ENCODE measurements at regions not wholly inside any gene's neighbourhood (a gene's known extent, or its start where the extent isn't known, plus 50 kb on each side); places are given as distances from the start of the nearest gene placed in this dataset.

DNA sequence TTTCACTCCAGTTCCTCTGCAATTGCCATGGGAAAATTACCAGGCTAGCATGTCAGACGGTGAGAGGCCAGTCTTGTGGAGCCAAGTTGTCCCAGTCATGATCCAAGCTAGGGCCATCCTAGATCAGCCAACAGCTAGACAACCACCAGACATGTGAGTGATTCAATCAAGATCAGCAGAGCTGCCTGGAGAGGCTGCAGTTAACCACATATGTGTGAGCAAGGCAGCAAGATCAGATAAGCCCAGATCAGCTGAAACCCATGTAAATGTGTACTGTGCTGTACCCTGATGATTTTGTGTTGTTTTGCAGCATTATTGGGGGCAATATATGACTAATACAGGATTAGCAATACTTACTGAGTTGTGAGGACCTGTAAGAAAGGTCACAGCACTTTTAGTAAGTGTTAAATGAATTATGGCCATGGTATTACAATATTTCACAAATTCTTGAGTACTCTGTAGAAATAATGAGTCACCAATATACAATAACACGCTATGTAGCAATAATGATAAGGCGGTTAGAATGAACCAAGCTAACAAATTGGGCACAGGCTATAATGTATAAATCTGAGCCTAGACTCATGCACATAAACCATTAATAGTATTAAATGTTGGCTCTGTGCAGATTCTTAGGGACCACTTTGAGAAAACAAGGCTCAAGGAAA, 91.4 kb downstream of the SUDS3 start:
- no peak for FAIRE-seq
- no peak for DNase-seq (ENCODE audit: insufficient read length, low spot score)

DNA sequence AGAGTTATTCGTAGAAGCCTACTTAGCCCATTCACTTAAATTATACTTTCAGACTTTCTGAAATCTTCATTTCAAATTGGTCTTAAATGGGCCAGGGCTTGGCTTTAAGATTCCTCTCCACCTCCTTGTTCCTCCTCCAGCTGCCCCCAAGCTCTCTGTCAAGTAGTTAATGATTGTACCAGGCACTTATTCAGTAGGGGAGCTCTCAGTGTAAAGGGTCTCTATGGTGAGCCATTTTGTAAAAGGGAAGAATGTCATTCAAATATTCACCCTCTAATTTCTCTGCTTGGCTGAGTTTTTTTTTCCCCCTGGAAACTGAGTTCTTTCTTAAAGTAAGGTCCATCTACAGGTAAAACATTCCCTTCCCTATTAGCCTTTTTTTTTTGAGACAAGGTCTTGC, 96.6 kb downstream of the SUDS3 start:
- no peak for DNase-seq (ENCODE audit: insufficient read length, low spot score)
- no peak for FAIRE-seq

DNA sequence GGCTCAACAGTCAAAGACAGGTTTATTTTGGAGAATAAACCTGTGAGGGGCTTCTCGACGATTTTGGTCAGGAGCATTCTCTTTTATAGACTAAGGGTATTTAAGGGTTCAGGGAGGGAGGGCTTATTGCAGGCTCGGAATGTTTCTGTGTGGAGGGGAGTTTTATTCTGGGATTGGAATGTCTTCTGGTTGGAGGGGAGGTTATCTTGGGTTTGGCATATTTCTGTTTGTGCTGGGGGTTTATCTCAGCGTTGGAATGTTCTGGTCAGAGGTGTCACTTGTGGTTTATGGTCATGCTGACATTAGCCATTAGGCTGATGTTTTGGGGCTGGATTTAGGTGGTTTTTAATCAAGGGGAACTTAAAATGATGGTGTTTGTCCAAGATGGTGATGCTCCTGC, 103.9 kb downstream of the SUDS3 start:
- DNase-seq (ENCODE audit: insufficient read length, low spot score): no peak
- FAIRE-seq: no peak

DNA sequence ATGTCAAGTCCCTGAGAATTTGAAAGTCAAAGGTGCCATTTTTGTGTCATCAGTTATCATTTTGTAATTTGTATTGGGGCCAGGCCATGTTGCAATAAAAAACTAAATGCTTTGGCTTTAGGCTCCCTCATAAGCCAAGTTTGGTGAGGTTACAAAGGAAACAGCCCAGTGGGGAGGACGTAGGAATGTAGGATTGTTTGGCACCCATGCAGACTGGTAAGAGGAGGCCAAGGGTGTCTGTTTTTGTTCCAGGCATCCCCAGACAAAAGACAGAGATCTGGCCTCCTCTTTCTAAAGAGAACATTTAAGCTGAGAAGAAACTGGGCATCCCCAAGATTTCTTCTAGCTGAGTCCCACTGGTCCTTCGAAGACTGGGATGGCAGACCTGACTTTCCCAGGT, 111.7 kb downstream of the SUDS3 start:
- DNase-seq (ENCODE audit: insufficient read length, low spot score) (no peak), FAIRE-seq (no peak)

- no peak for FAIRE-seq
- no peak for DNase-seq (ENCODE audit: insufficient read length, low spot score)
Observed at GRCh38 chr12:118493962-118494361, 117.6 kb downstream of the SUDS3 start.

DNA sequence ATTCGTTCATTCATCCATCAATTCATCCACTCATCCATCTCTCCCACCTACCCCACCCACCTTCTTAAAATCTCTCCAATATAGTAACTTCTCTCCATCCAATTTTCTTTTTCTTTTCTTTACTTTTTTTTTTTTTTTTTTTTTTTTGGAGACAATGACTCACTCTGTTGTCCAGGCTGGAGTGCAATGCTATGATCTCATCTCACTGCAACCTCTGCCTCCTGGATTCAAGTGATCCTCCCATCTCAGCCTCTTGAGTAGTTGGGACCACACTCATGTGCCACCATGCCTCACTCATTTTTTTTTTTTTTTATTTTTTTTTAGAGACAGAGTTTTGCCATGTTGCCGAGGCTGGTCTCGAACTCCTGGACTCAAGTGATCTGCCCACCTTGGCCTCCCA, 118.4 kb downstream of the SUDS3 start:
- no peak for FAIRE-seq
- DNase-seq (ENCODE audit: insufficient read length, low spot score): no peak

DNA sequence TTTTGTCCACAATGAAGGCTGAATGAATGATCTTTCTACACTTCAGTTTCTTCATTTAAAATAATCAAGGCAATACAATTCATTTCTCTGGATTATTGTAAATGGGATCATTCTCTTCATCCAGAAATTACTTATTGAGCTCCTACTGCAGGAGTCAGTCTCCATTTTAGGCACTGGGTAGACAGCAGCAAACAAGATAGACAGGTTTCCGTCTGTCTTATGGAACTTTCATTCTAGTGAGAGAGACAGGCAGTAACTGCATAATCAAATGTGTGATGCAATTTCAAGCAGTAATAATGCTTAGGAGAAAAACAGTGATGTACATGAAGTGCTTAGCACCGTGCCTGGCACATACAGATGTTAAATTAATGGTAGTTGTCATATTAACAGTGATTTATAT, 118.9 kb downstream of the SUDS3 start:
- DNase-seq (ENCODE audit: insufficient read length, low spot score): no peak
- no peak for FAIRE-seq

DNA sequence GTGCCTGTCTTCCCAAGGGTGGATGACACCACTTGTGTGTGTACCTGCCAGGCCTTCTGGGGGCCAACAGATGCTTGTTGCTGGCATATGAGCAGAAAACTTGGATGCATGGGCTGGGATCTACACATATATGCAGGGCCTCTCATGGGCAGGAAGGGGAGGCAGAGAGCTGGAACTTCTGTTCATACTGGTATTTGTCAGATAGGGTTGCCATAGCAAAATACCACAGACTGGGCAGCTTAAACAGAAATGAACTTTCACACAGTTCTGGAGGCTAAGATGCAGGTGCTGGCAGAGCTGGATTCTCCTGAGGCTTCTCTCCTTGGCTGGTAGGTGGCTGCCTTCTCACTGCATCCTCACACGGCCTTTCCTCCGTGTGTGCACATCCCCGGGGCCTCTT, 121.8 kb downstream of the SUDS3 start:
- DNase-seq (ENCODE audit: insufficient read length, low spot score) (no peak), FAIRE-seq (no peak)

DNA sequence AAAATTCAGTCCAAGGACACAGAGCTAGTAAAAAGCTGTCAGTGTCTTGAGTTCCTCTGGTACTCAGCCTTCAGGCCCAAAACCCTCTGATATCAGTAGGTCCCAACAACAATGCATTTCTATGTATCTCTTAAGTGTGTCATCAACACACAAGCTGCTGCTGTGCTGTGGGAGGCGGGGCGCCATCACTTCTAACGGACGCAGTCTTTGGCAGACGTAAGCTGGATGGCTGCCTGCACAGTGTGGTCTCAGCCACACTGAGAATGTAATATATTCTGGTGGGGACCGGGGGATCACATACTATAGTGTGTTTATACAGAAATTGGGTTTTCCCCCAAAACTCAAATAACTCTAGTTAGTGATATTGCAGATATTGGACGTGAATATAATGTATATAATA, 123.9 kb downstream of the SUDS3 start:
- no peak for FAIRE-seq
- no peak for DNase-seq (ENCODE audit: insufficient read length, low spot score)

- no peak for DNase-seq (ENCODE audit: insufficient read length, low spot score)
- FAIRE-seq: no peak
Observed at GRCh38 chr12:118501489-118501888, 125.1 kb downstream of the SUDS3 start.

DNA sequence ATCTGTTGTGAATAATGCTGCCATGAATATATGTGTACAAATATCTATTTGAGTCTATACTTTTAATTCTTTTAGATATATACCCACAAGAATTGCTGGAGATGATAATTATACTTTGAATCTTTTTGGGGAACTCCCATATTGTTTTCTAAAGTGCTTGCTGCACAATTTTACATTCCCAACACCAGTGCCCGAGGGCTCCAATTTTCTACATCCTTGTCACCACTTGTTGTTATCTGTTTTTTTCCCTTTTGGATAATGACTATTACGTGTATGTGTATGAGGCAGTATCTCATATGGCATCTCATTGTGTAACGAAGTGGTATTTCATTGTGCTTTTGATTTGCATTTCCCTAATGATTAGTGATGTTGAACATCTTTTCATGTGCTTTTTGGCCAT, 127.1 kb downstream of the SUDS3 start:
- DNase-seq (ENCODE audit: insufficient read length, low spot score) (no peak), FAIRE-seq (no peak)

DNA sequence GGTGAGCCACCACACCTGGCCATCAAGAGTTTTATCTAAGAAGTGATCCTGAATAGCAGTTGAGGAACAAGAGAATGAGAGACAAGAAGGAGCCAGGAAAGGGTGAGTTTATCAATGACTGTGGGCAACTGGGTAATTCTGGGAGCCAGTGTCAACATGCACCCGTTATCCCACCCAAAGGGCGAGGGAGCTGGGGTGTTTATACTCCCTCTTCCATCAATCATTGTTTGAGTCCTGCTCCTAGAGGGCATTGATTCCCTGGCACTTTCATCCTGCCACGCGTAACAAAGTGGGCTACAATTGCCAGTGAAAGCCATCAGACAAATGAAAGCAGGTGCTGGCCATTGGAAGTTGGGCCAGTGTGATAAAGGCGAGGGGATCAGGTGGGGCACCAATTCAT, 136.3 kb downstream of the SUDS3 start:
- DNase-seq (ENCODE audit: insufficient read length, low spot score) (no peak), FAIRE-seq (no peak)

GRCh38 chr12:118513611-118514010, 137.3 kb downstream of the SUDS3 start:
- DNase-seq (ENCODE audit: insufficient read length, low spot score) (no peak), FAIRE-seq (no peak)

GRCh38 chr12:118514297-118514696, 137.9 kb downstream of the SUDS3 start:
- FAIRE-seq (no peak), DNase-seq (ENCODE audit: insufficient read length, low spot score) (no peak)

- DNase-seq (ENCODE audit: insufficient read length, low spot score) (no peak), FAIRE-seq (no peak)
Observed at GRCh38 chr12:118520214-118521035, 144.1 kb downstream of the SUDS3 start.

DNA sequence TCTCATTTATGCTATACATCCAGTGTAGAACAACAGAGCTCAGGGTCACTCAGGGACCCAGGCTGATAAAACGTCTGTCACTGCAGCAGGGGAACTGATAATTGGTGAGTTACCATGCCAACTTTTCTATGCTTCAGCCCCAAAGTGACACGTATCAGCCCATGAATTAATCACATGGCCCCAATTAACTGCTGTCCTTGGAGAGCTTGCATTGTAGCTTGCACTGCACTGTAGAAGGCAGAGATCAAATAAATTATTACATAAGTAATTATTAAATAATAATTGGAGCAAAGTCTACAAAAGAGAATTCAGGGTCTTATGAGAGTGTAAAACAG, 144.6 kb downstream of the SUDS3 start:
- no peak for FAIRE-seq
- DNase-seq (ENCODE audit: insufficient read length, low spot score): no peak

DNA sequence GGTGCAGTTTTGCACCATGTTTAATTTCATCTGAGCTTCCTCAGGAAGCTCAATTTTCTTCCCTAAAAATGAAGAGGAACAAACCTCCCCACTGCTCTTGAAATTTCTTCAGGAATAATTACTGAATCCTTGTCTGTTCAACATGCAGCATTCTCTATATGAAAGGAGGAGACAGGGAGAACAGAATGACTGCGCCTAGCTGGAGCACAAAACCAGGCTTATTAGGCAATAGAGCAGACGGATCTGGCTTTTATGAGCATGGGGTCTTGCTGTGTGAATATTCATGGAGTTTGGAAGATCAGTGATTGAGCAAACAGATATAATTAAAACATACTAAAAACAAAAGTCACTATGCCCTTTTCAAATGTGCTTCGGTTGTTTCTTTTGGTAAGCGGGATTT, 148.1 kb downstream of the SUDS3 start:
- DNase-seq (ENCODE audit: insufficient read length, low spot score): no peak
- no peak for FAIRE-seq

DNA sequence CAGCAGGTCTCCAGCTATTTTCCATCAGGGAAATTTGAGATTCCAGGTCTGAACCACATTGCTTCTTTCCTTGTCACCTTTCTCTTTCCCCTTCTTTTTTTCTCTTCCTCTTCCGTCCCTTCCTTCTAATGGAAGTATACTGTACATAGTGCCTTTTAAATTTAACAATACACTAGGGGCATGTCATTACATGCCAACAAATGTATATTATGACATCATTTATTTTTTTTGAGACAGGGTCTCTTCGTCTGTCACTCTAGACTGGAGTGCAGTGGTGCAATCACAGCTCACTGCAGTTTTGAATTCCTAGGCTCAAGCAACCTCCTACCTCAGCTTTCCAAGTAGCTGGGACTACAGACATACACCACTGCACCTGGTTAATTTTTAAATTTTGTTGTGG, 148.9 kb downstream of the SUDS3 start:
- FAIRE-seq: no peak

GRCh38 chr12:118526255-118527095, 150.1 kb downstream of the SUDS3 start:
- no peak for FAIRE-seq
- no peak for DNase-seq (ENCODE audit: insufficient read length, low spot score)

More for the DNA sequence above, 148.9 kb downstream of the SUDS3 start:
- no peak for DNase-seq (ENCODE audit: insufficient read length, low spot score)

- no peak for FAIRE-seq
- DNase-seq (ENCODE audit: insufficient read length, low spot score): no peak
Observed at GRCh38 chr12:118527310-118527709, 151.0 kb downstream of the SUDS3 start.

DNA sequence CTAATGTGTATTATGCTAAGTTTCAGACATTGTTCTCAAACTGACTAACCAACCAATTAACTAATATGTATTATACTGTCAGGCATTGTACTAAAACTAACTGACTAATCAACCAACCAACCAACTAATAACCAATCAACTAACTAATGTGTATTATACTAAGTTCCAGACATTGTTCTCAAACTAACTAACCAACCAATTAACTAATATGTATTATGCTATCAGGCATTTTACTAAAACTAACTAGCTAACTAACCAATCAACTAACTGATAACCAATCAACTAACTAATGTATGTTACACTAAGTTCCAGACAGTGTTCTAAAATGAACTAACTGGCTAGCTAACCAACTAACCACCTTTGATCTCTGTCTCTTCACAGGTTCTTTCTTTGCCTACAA, 152.3 kb downstream of the SUDS3 start:
- no peak for DNase-seq (ENCODE audit: insufficient read length, low spot score)
- no peak for FAIRE-seq

- no peak for FAIRE-seq
- no peak for DNase-seq (ENCODE audit: insufficient read length, low spot score)
Observed at GRCh38 chr12:118534003-118534402, 157.6 kb downstream of the SUDS3 start.

Measured in HTR-8/SVneo (cell line).